Spleen (tissue), 7 donors: ENCODE measurements at regions not wholly inside any gene's neighbourhood (a gene's known extent, or its start where the extent isn't known, plus 50 kb on each side); places are given as distances from the start of the nearest gene placed in this dataset.

Experiments used
- CTCF ChIP-seq, 11 experiments: fragments of 200-600 bp in 7 of 11; fragments of 450-650 bp in 4 of 11; sonication (generic) in 4 of 11; IDR thresholded peaks in 8 of 11; conservative IDR thresholded peaks in 3 of 11; 1 replicate in 7 of 11; 2 replicates in 4 of 11; pipeline versions ENCODE4 v1.4.0 to v1.8.0; 2016 to 2021; ENCODE audit warnings: antibody characterized with exemption in 11 of 11, inconsistent platforms in 4 of 11, mild to moderate bottlenecking in 1 of 11
- POLR2A ChIP-seq, 3 donors: fragments of 450-650 bp; IDR thresholded peaks; one replicate each; pipeline ENCODE4 v1.5.1; 2017; ENCODE audit warnings: antibody characterized with exemption in 3 of 3, mild to moderate bottlenecking in 1 of 3
- POLR2AphosphoS5 ChIP-seq, 3 donors: sonication (generic); formaldehyde crosslinking; IDR thresholded peaks; one replicate each; pipeline ENCODE4 v1.5.1; 2017; ENCODE audit warnings: antibody characterized with exemption in 3 of 3
- donor health status: DM: no; HTN: no; CAD: no; lungs with moderate emphysema.
- donor health status: DM: no; HTN: no; CAD: no.
- donor health status: DM: no; HTN: no; CAD: no.

- no peak for TF ChIP-seq POLR2AphosphoS5 (IDR thresholded peaks at IDR 0.05)
- TF ChIP-seq CTCF (IDR thresholded peaks at IDR 0.05 in 8 of 11, conservative IDR thresholded peaks at IDR 0.05 in 3 of 11): no peak
- no peak for TF ChIP-seq POLR2A (IDR thresholded peaks at IDR 0.05)
Measured at GRCh38 chr2:128691526-128691925, 372.9 kb upstream of the HS6ST1 start.
